GM12891 (cell line): ENCODE measurements at regions not wholly inside any gene's neighbourhood (a gene's known extent, or its start where the extent isn't known, plus 50 kb on each side); places are given as distances from the start of the nearest gene placed in this dataset.

ENCODE experiments used
- POLR2A ChIP-seq: IDR thresholded peaks from 2 replicates; pipeline ENCODE4 v1.6.1; 2011; ENCODE audit warnings: low read depth, low read length, control low read depth
- POLR2AphosphoS5 ChIP-seq: IDR thresholded peaks from 2 replicates; pipeline ENCODE4 v1.6.1; 2011; ENCODE audit warnings: low read depth, low read length, control low read depth
- POU2F2 ChIP-seq: IDR thresholded peaks from 2 replicates; pipeline ENCODE4 v1.6.1; 2011; ENCODE audit warnings: low read depth, mild to moderate bottlenecking, control low read depth, low read length, moderate library complexity
- SPI1 ChIP-seq: IDR thresholded peaks from 2 replicates; pipeline ENCODE4 v1.6.1; 2011; ENCODE audit warnings: low read depth, low read length, control low read depth
- TAF1 ChIP-seq: IDR thresholded peaks from 2 replicates; pipeline ENCODE4 v1.6.1; 2011; ENCODE audit warnings: low read depth, low read length, control low read depth

GRCh38 chr4:19155568-19155967 lies 1096.1 kb upstream of the SLIT2 start:
- TF ChIP-seq POLR2A, result no peak
- TF ChIP-seq POLR2AphosphoS5, result no peak
- TF ChIP-seq TAF1, result no peak
- TF ChIP-seq SPI1, result no peak
- TF ChIP-seq POU2F2, result no peak
